ENCODE measurements at regions not wholly inside any gene's neighbourhood (a gene's known extent, or its start where the extent isn't known, plus 50 kb on each side); places are given as distances from the start of the nearest gene placed in this dataset.

DNA sequence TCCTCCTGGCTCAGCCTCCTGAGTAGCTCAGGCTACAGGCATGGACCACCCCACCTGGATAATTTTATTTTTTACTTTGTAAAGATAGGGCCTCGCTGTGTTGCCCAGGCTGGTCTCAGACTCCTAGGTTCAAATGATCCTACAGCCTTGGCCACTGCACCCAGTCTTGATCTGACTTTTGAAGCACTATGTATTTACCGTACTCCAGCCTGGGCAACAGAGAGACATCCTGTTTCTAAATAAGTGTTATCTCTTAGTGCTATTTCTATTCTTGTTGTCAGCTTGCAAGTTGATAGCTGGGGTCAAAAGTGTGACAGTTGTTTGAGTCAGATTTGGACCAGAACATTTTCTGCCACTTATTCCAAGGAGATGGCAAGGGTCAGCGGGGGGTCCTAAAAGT lies 486.4 kb downstream of the NPIPA7 start:
- no peak for DNase-seq
- intact Hi-C loops (cut with micrococcal nuclease; ENCODE audit: unreplicated experiment): no loop called here
- no peaks in the 10 kb centered on the region for H3K36me3 Mint-ChIP-seq (ENCODE audit: insufficient read depth, unreplicated experiment)
- CTCF ChIA-PET: no interaction called here
- TF ChIP-seq, protein P1, sequence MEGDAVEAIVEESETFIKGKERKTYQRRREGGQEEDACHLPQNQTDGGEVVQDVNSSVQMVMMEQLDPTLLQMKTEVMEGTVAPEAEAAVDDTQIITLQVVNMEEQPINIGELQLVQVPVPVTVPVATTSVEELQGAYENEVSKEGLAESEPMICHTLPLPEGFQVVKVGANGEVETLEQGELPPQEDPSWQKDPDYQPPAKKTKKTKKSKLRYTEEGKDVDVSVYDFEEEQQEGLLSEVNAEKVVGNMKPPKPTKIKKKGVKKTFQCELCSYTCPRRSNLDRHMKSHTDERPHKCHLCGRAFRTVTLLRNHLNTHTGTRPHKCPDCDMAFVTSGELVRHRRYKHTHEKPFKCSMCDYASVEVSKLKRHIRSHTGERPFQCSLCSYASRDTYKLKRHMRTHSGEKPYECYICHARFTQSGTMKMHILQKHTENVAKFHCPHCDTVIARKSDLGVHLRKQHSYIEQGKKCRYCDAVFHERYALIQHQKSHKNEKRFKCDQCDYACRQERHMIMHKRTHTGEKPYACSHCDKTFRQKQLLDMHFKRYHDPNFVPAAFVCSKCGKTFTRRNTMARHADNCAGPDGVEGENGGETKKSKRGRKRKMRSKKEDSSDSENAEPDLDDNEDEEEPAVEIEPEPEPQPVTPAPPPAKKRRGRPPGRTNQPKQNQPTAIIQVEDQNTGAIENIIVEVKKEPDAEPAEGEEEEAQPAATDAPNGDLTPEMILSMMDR (IDR thresholded peaks at IDR 0.05; ENCODE audit: unreplicated experiment): no peak
- no peak overlapping the region for H3K27ac Mint-ChIP-seq (ENCODE audit: unreplicated experiment)
- H3K9me3 Mint-ChIP-seq (ENCODE audit: low read depth, unreplicated experiment): no peaks in the 10 kb centered on the region
- H3K4me3 Mint-ChIP-seq (ENCODE audit: low read depth, unreplicated experiment): no peak overlapping the region
- BruUV-seq (replicated peaks): no TSS peak
- H3K4me1 Mint-ChIP-seq (ENCODE audit: low read depth, unreplicated experiment): no peaks in the 10 kb centered on the region
- no peaks in the 10 kb centered on the region for H3K27me3 Mint-ChIP-seq (ENCODE audit: unreplicated experiment)

DNA sequence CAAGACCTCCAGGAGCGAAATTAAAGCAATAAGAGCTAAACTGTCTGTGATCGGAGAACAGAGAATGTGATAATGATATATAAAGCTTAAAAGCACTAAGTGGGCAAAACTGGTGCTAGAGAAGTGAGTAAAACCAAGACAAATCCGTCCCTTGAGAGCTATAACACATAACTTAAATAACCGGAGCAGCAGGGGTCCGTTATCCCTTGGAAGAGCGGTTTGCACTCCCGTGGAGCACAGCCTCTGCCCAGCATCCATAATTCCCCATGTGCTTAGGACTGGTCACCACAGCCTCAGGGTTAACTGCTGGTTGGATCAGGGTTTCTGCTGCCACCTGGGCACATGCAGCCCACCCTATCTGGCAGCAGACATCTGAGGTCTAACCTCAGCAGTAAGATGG lies 489.0 kb downstream of the NPIPA7 start:
- Mint-ChIP-seq H3K27me3 (ENCODE audit: unreplicated experiment) (no peaks in the 10 kb centered on the region), H3K9me3 (ENCODE audit: low read depth, unreplicated experiment) (no peaks in the 10 kb centered on the region), H3K36me3 (ENCODE audit: insufficient read depth, unreplicated experiment) (no peaks in the 10 kb centered on the region), H3K27ac (ENCODE audit: unreplicated experiment) (no peak overlapping the region), H3K4me1 (ENCODE audit: low read depth, unreplicated experiment) (no peaks in the 10 kb centered on the region), H3K4me3 (ENCODE audit: low read depth, unreplicated experiment) (no peak overlapping the region)
- CTCF ChIA-PET: no interaction called here
- intact Hi-C loops (cut with micrococcal nuclease; ENCODE audit: unreplicated experiment): no loop called here
- TF ChIP-seq, protein P1 (IDR thresholded peaks at IDR 0.05; ENCODE audit: unreplicated experiment): no peak
- no TSS peak for BruUV-seq (replicated peaks)
- DNase-seq: no peak

DNA sequence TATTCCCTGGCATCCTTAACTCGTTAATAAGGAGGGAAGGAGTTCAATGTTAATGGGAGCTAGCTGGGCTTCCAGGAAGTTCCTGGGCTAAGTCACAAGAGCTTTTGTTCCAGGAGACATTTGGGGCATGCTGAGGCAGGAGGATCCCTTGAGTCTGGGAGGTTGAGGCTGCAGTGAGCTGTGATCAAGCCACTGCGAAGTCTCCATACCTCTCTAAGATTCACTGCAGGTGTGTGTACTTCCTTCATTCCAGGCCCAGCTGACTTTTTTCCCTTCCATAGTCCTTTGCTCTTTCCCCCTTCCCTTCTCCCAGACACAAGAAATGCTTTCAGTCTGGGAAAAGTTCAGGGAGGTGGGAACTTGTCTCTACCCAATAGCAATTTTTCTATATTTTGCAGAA lies 489.8 kb downstream of the NPIPA7 start:
- intact Hi-C loops (cut with micrococcal nuclease; ENCODE audit: unreplicated experiment): no loop called here

DNA sequence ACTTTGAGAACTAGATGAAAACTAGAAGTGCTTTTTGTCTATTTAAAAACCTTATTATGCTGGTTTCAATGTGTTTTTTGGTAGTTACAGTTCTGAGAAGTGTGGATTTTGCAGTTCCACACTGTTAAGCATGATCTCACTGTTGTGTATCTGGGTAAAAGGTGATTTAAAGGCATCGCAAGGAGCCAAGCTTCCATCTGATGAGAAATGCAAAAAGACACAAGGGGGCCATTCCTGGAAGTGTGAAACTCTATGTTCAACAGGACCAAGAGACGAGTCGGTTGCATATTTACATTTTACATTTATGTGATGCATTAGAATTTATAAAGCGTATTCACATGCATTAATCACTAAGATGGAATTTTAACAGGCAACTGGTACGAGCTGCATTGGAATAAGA lies 490.8 kb downstream of the NPIPA7 start:
- no peaks in the 10 kb centered on the region for H3K9me3 Mint-ChIP-seq (ENCODE audit: low read depth, unreplicated experiment)
- BruUV-seq (replicated peaks): no TSS peak
- no peak overlapping the region for H3K4me3 Mint-ChIP-seq (ENCODE audit: low read depth, unreplicated experiment)
- intact Hi-C loops (cut with micrococcal nuclease; ENCODE audit: unreplicated experiment): no loop called here
- no peaks in the 10 kb centered on the region for H3K36me3 Mint-ChIP-seq (ENCODE audit: insufficient read depth, unreplicated experiment)
- CTCF ChIA-PET: no interaction called here
- no peaks in the 10 kb centered on the region for H3K27me3 Mint-ChIP-seq (ENCODE audit: unreplicated experiment)
- H3K4me1 Mint-ChIP-seq (ENCODE audit: low read depth, unreplicated experiment): no peaks in the 10 kb centered on the region
- DNase-seq: no peak
- H3K27ac Mint-ChIP-seq (ENCODE audit: unreplicated experiment): no peak overlapping the region
- TF ChIP-seq, protein P1 (IDR thresholded peaks at IDR 0.05; ENCODE audit: unreplicated experiment): no peak

More for the DNA sequence above, 489.8 kb downstream of the NPIPA7 start:
- no peak for DNase-seq
- CTCF ChIA-PET: interaction anchor here (0.6 kb wide), 1 partner anchor 708 kb away, joined by 3 read pairs; no protein-coding TSS in a partner anchor
- H3K9me3 Mint-ChIP-seq (ENCODE audit: low read depth, unreplicated experiment): no peaks in the 10 kb centered on the region
- no TSS peak for BruUV-seq (replicated peaks)
- no peak overlapping the region for H3K4me3 Mint-ChIP-seq (ENCODE audit: low read depth, unreplicated experiment)
- H3K4me1 Mint-ChIP-seq (ENCODE audit: low read depth, unreplicated experiment): no peaks in the 10 kb centered on the region
- no peaks in the 10 kb centered on the region for H3K27me3 Mint-ChIP-seq (ENCODE audit: unreplicated experiment)
- TF ChIP-seq, protein P1 (IDR thresholded peaks at IDR 0.05; ENCODE audit: unreplicated experiment): no peak
- H3K27ac Mint-ChIP-seq (ENCODE audit: unreplicated experiment): no peak overlapping the region
- H3K36me3 Mint-ChIP-seq (ENCODE audit: insufficient read depth, unreplicated experiment): no peaks in the 10 kb centered on the region
